PC-9 (cell line): ENCODE measurements at regions not wholly inside any gene's neighbourhood (a gene's known extent, or its start where the extent isn't known, plus 50 kb on each side); places are given as distances from the start of the nearest gene placed in this dataset.
A peak's percentile ranks its signal among the peaks of the same experiment; 100 is the strongest.

Source experiments
- BruUV-seq: library from RNA; stranded (reverse); fragments of 400-500 nt; replicated peaks from 2 replicates; lab custom pipeline; 2021; lab: Mats Ljungman, UMichigan
- CTCF ChIA-PET: fragments of 300-600 bp; sonication (Branson Sonifier 250); formaldehyde crosslinking; loops from one replicate; lab custom pipeline; 2022; ENCODE audit warnings: antibody characterized with exemption; lab: Charles Lee
- POLR2A ChIA-PET: fragments of 300-600 bp; sonication (Branson Sonifier 250); formaldehyde crosslinking; loops from one replicate; lab custom pipeline; 2022; ENCODE audit warnings: antibody characterized with exemption; ENCODE audit not compliant: unreplicated experiment; lab: Charles Lee
- DNase-seq, 2 experiments: peaks; one replicate each; pipeline versions ENCODE4 v3.0.0 to v3.0.0-alpha.2; 2015 to 2022; ENCODE audit warnings: mixed read lengths in 1 of 2
- H2AFZ ChIP-seq: fragments of 200-600 bp; sonication (generic); 2 replicates; pipeline ENCODE4 v1.8.1; 2017; ENCODE audit warnings: antibody characterized with exemption
- H3F3A ChIP-seq: fragments of 200-600 bp; sonication (generic); 2 replicates; pipeline ENCODE4 v1.8.1; 2017; ENCODE audit warnings: antibody characterized with exemption, mild to moderate bottlenecking, low read depth; ENCODE audit not compliant: insufficient read depth
- H3K27ac ChIP-seq: fragments of 200-600 bp; sonication (generic); 2 replicates; pipeline ENCODE4 v1.6.1; 2016; ENCODE audit warnings: mixed run types
- H3K27me3 ChIP-seq: fragments of 200-600 bp; sonication (generic); 2 replicates; pipeline ENCODE4 v1.6.1; 2016; ENCODE audit warnings: low read depth, mixed run types; ENCODE audit not compliant: insufficient read depth
- H3K36me3 ChIP-seq: fragments of 200-600 bp; sonication (generic); 2 replicates; pipeline ENCODE4 v1.6.1; 2016; ENCODE audit warnings: low read depth, mixed run types
- H3K4me1 ChIP-seq: fragments of 200-600 bp; sonication (generic); replicated peaks from 2 replicates; pipeline ENCODE4 v1.6.1; 2016; ENCODE audit warnings: mixed run types; ENCODE audit not compliant: insufficient read depth
- H3K4me2 ChIP-seq: fragments of 200-600 bp; sonication (generic); 2 replicates; pipeline ENCODE4 v1.6.1; 2017; ENCODE audit warnings: mixed run types
- H3K4me3 ChIP-seq: fragments of 200-600 bp; sonication (generic); 2 replicates; pipeline ENCODE4 v1.6.1; 2016; ENCODE audit warnings: mixed run types
- H3K79me2 ChIP-seq: fragments of 200-600 bp; sonication (generic); 2 replicates; pipeline ENCODE4 v1.6.1; 2017; ENCODE audit warnings: low read depth, mixed run types
- H3K9me2 ChIP-seq: fragments of 200-600 bp; sonication (generic); 2 replicates; pipeline ENCODE4 v1.8.1; 2017; ENCODE audit warnings: mild to moderate bottlenecking; ENCODE audit not compliant: insufficient read depth
- H3K9me3 ChIP-seq: fragments of 200-600 bp; sonication (generic); 2 replicates; pipeline ENCODE4 v1.8.1; 2016; ENCODE audit warnings: low read depth; ENCODE audit not compliant: insufficient read depth
- H4K20me1 ChIP-seq: fragments of 200-600 bp; sonication (generic); 2 replicates; pipeline ENCODE4 v1.8.1; 2017; ENCODE audit not compliant: insufficient read depth
- CTCF ChIP-seq: fragments of 200-600 bp; sonication (generic); conservative IDR thresholded peaks from 2 replicates; pipeline ENCODE4 v1.6.1; 2017; ENCODE audit warnings: mixed run types, antibody characterized with exemption, mild to moderate bottlenecking, moderate library complexity
- EZH2 ChIP-seq: fragments of 200-600 bp; sonication (generic); IDR thresholded peaks from 2 replicates; pipeline ENCODE4 v1.8.0; 2017; ENCODE audit warnings: antibody characterized with exemption, low read depth
- intact Hi-C: fragments of 100-400 bp; cut with micrococcal nuclease; formaldehyde crosslinking; loops from one replicate; pipeline ENCODE4 v1.10.0; 2022; ENCODE audit not compliant: unreplicated experiment

- Histone ChIP-seq H3K4me3 (no peak overlapping the region), H3K4me2 (no peak overlapping the region), H3K27me3 (peaks cover 7% of the 10 kb centered on the region; the same call in 1 of the 2 replicates), H3K4me1 (0 out of 2 replicates have a peak, but pooled peaks cover 3% of the 10 kb centered on the region), H3F3A (no peaks in the 10 kb centered on the region), H3K9me3 (no peaks in the 10 kb centered on the region), H3K79me2 (no peaks in the 10 kb centered on the region), H4K20me1 (no peaks in the 10 kb centered on the region), H3K36me3 (no peaks in the 10 kb centered on the region), H2AFZ (no peak overlapping the region), H3K27ac (no peak overlapping the region), H3K9me2 (no peaks in the 10 kb centered on the region)
- CTCF ChIA-PET = no interaction called here
- DNase-seq = no peak
- TF ChIP-seq EZH2 (no peak), CTCF (no peak)
- BruUV-seq = no TSS peak
- POLR2A ChIA-PET = no interaction called here
- intact Hi-C loops = no loop called here
Observed at GRCh38 chr16:76835779-76836300, 355.1 kb upstream of the MON1B start.

- TF ChIP-seq CTCF (no peak), EZH2 (no peak)
- POLR2A ChIA-PET = interaction anchor here (0.7 kb wide), 1 partner anchor 267 kb away, joined by 3 read pairs; no protein-coding TSS in a partner anchor
- Histone ChIP-seq H3K27ac (no peak overlapping the region), H3K9me2 (no peaks in the 10 kb centered on the region), H4K20me1 (no peaks in the 10 kb centered on the region), H3F3A (no peaks in the 10 kb centered on the region), H3K4me1 (0 out of 2 replicates have a peak, but pooled peaks cover 3% of the 10 kb centered on the region), H3K36me3 (no peaks in the 10 kb centered on the region), H3K4me2 (no peak overlapping the region), H2AFZ (no peak overlapping the region), H3K27me3 (peaks cover 7% of the 10 kb centered on the region; the same call in 1 of the 2 replicates), H3K79me2 (no peaks in the 10 kb centered on the region), H3K9me3 (no peaks in the 10 kb centered on the region), H3K4me3 (no peak overlapping the region)
- CTCF ChIA-PET = no interaction called here
- peak; percentile 8 to 61 for DNase-seq
- intact Hi-C loops = no loop called here
- no TSS peak for BruUV-seq
Observed at GRCh38 chr16:76837872-76838271, 353.1 kb upstream of the MON1B start.

- CTCF ChIA-PET = no interaction called here
- intact Hi-C loops = no loop called here
- POLR2A ChIA-PET = no interaction called here
- Histone ChIP-seq H3F3A (no peaks in the 10 kb centered on the region), H2AFZ (no peak overlapping the region), H3K27me3 (no peaks in the 10 kb centered on the region), H3K9me2 (no peaks in the 10 kb centered on the region), H3K4me3 (no peak overlapping the region), H3K27ac (no peak overlapping the region), H3K36me3 (no peaks in the 10 kb centered on the region), H3K4me1 (no peaks in the 10 kb centered on the region), H3K9me3 (no peaks in the 10 kb centered on the region), H3K4me2 (no peak overlapping the region), H4K20me1 (no peaks in the 10 kb centered on the region), H3K79me2 (no peaks in the 10 kb centered on the region)
- DNase-seq = no peak
- peak; percentile 23; the same call in 1 of the 2 replicates for TF ChIP-seq CTCF
- no peak for TF ChIP-seq EZH2
- BruUV-seq = no TSS peak
Observed at GRCh38 chr16:76854234-76854633, 336.8 kb upstream of the MON1B start.
